Astrocyte of the spinal cord (primary cell): ENCODE measurements at regions not wholly inside any gene's neighbourhood (a gene's known extent, or its start where the extent isn't known, plus 50 kb on each side); places are given as distances from the start of the nearest gene placed in this dataset.

Experiments
- DNase-seq: peaks from one replicate; pipeline ENCODE4 v3.0.0; 2011; ENCODE audit warnings: low read depth, low spot score
- H3K4me3 ChIP-seq: 2 replicates; pipeline ENCODE4 v1.5.1; 2011; ENCODE audit warnings: low read depth, mild to moderate bottlenecking, low read length, moderate library complexity
- in situ Hi-C: cut with HindIII; loops from 2 replicates; pipeline ENCODE4 v1.10.0; 2017; ENCODE audit warnings: low sequenced_read_pairs
- TF ChIP-seq, protein P1 (sequence below): IDR thresholded peaks from 2 replicates; pipeline ENCODE4 v1.5.1; 2012; ENCODE audit warnings: low read depth, mild to moderate bottlenecking, low read length, inconsistent platforms

DNA sequence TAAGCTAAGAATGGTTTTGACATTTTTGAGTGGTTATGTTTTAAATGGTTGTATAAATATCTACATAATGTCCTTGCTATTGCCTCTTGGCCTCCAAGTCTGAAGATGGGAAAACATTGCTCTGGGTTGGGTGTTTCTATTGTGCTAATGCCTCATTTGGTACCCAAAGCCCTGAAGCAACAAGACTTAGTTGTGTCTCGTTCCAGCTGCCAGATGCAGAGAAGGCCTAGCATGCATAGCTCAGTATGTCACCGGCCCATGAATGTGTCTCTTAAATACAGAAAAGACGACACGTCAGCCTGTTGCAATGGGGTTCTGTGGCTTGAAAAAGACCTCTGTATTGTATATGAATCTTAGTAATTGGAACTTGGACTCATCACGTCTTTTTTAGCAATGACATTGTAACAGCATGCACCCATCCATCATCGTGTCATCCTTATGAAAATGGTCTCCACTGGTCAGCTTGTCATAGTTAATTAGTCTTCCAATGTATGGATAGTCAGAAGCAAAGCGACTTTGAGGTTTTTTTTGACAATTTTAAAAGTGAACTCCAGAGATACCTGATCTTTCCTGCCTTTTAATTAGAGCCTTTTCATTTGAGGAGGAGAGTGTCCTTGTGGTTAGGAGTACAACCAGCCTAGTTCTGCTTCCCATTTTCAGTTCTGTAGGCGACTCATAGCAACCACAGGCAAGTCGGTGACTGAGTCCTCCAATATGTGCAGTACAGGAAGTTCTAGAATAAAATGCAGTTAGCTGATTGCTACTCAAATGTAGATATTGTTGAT, 126.4 kb upstream of the GATB start:
- in situ Hi-C loops, result no loop called here
- TF ChIP-seq, protein P1, sequence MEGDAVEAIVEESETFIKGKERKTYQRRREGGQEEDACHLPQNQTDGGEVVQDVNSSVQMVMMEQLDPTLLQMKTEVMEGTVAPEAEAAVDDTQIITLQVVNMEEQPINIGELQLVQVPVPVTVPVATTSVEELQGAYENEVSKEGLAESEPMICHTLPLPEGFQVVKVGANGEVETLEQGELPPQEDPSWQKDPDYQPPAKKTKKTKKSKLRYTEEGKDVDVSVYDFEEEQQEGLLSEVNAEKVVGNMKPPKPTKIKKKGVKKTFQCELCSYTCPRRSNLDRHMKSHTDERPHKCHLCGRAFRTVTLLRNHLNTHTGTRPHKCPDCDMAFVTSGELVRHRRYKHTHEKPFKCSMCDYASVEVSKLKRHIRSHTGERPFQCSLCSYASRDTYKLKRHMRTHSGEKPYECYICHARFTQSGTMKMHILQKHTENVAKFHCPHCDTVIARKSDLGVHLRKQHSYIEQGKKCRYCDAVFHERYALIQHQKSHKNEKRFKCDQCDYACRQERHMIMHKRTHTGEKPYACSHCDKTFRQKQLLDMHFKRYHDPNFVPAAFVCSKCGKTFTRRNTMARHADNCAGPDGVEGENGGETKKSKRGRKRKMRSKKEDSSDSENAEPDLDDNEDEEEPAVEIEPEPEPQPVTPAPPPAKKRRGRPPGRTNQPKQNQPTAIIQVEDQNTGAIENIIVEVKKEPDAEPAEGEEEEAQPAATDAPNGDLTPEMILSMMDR, result no peak
- peak; percentile 70 for DNase-seq
- no peak overlapping the region for H3K4me3 ChIP-seq

GRCh38 chr4:151885123-151885522, 124.3 kb upstream of the GATB start:
- DNase-seq, result no peak
- in situ Hi-C loops, result no loop called here
- TF ChIP-seq, protein P1, result no peak
- H3K4me3 ChIP-seq, result no peak overlapping the region

- DNase-seq, result no peak
- no peak overlapping the region for H3K4me3 ChIP-seq
- TF ChIP-seq, protein P1, result no peak
- in situ Hi-C loops, result no loop called here
These were observed 122.9 kb upstream of the GATB start for GRCh38 chr4:151883747-151884146.

GRCh38 chr4:151882072-151882803, 121.4 kb upstream of the GATB start:
- TF ChIP-seq, protein P1, result no peak
- in situ Hi-C loops, result no loop called here
- no peak for DNase-seq
- H3K4me3 ChIP-seq, result no peak overlapping the region

DNA sequence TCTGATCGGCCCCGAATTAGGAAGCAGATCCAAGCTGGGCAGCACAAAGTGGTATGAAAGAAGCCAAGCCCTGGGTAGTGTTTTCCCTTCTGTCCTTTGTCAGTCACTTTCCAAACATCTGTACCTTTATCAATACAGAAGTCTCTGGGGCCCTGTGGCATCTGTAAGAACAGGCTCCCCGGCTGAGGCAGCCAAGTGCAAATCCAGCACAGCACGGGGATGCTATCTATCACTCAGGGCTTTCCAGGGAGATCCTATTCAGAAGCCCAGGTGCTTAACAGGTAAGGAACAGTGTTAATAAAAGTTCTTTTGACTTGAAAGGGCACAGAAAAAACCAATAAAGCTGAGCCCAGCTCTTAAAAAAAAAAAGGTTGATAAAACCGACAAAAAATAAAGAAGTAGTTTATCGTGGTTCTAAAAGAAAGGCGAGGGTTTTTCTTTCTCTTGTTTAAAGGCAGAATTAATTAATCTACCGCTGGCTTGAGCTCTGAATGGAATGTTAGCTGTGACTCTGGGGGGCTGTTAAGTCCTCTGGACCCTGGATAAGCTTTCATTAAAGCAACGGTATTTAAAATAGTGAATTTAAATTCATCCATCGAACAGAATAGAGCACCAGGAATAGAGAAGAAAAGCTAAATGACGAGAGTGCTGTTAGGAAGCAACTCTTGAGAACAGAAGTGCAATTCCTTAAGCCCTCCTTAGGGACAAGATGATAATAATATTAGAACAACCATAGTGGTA, 119.1 kb upstream of the GATB start:
- in situ Hi-C loops, result no loop called here
- TF ChIP-seq, protein P1, result no peak
- no peak for DNase-seq
- no peak overlapping the region for H3K4me3 ChIP-seq

DNA sequence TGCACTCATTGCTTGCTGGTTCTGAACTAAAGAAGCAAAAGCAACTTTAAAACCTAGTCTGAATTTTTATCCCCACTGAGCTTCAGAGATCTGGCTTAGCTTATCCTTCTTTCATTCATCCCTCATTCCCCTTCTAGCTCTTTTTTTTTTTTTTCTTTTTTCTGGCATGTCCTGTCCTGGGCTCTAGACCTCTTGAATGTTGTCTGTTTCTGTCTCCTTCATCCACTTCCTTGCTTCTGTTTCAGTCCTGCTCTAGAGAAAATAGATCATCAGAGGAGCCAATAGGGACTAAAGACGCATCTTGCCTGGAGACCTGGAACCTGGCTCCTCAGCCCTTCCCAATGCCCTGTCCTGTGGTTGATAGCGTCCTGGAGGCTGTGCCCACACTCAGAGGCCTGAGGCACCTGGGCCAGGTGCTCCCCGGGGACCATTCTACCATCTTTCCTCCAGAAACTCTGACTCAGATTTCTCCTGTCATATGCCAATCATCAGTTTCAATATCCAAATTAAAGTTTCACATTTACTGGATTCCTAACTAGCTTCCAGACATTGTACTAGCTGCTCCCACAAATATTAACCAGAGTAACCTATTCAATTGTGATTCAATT, 115.7 kb upstream of the GATB start:
- TF ChIP-seq, protein P1, result no peak
- no peak overlapping the region for H3K4me3 ChIP-seq
- no peak for DNase-seq
- in situ Hi-C loops, result no loop called here
